HG03159 (cell line): ENCODE measurements at regions not wholly inside any gene's neighbourhood (a gene's known extent, or its start where the extent isn't known, plus 50 kb on each side); places are given as distances from the start of the nearest gene placed in this dataset.
A peak's percentile ranks its signal among the peaks of the same experiment; 100 is the strongest.

Experiments used
- ATAC-seq: cut with Tn5 transposase; IDR thresholded peaks from one replicate; pipeline ENCODE4 v1.9.1; 2021; ENCODE audit warnings: mild to moderate bottlenecking, moderate library complexity; ENCODE audit not compliant: unreplicated experiment

- ATAC-seq, result no peak
Observed at GRCh38 chr15:38164507-38164906, 88.1 kb upstream of the SPRED1 start.

- no peak for ATAC-seq
Observed at GRCh38 chr15:38168467-38169070, 84.1 kb upstream of the SPRED1 start.

- ATAC-seq, result no peak
Observed at GRCh38 chr15:38171973-38172372, 80.7 kb upstream of the SPRED1 start.

GRCh38 chr15:38174691-38175090 is 77.9 kb upstream of the SPRED1 start:
- ATAC-seq, result no peak

- ATAC-seq, result peak; percentile 96
Observed at GRCh38 chr15:38176155-38176554, 76.5 kb upstream of the SPRED1 start.

- no peak for ATAC-seq
Observed at GRCh38 chr15:38176691-38177090, 75.9 kb upstream of the SPRED1 start.

- no peak for ATAC-seq
Observed at GRCh38 chr15:38182900-38183299, 69.7 kb upstream of the SPRED1 start.

GRCh38 chr15:38186507-38186906 is 66.1 kb upstream of the SPRED1 start:
- ATAC-seq, result no peak

GRCh38 chr15:38187630-38188313 is 64.9 kb upstream of the SPRED1 start:
- ATAC-seq, result no peak

- no peak for ATAC-seq
Observed at GRCh38 chr15:38189671-38190295, 62.9 kb upstream of the SPRED1 start.

- ATAC-seq, result no peak
Observed at GRCh38 chr15:38190501-38190900, 62.1 kb upstream of the SPRED1 start.

- no peak for ATAC-seq
Observed at GRCh38 chr15:38192496-38192895, 60.1 kb upstream of the SPRED1 start.

- no peak for ATAC-seq
Observed at GRCh38 chr15:38193496-38193895, 59.1 kb upstream of the SPRED1 start.

- no peak for ATAC-seq
Observed at GRCh38 chr15:38195191-38195901, 57.3 kb upstream of the SPRED1 start.

- no peak for ATAC-seq
Observed at GRCh38 chr15:38196076-38196475, 56.6 kb upstream of the SPRED1 start.

GRCh38 chr15:38197553-38197952 is 55.1 kb upstream of the SPRED1 start:
- no peak for ATAC-seq

- ATAC-seq, result no peak
Observed at GRCh38 chr15:38201714-38202113, 50.9 kb upstream of the SPRED1 start.

GRCh38 chr15:38202361-38202760 is 50.3 kb upstream of the SPRED1 start:
- no peak for ATAC-seq
